ENCODE measurements at regions not wholly inside any gene's neighbourhood (a gene's known extent, or its start where the extent isn't known, plus 50 kb on each side); places are given as distances from the start of the nearest gene placed in this dataset.

GRCh38 chr20:12262747-12263146 lies 345.1 kb downstream of the BTBD3 start:
- TF ChIP-seq POLR2A (IDR thresholded peaks at IDR 0.05) = no peak
- TF ChIP-seq, protein P1, sequence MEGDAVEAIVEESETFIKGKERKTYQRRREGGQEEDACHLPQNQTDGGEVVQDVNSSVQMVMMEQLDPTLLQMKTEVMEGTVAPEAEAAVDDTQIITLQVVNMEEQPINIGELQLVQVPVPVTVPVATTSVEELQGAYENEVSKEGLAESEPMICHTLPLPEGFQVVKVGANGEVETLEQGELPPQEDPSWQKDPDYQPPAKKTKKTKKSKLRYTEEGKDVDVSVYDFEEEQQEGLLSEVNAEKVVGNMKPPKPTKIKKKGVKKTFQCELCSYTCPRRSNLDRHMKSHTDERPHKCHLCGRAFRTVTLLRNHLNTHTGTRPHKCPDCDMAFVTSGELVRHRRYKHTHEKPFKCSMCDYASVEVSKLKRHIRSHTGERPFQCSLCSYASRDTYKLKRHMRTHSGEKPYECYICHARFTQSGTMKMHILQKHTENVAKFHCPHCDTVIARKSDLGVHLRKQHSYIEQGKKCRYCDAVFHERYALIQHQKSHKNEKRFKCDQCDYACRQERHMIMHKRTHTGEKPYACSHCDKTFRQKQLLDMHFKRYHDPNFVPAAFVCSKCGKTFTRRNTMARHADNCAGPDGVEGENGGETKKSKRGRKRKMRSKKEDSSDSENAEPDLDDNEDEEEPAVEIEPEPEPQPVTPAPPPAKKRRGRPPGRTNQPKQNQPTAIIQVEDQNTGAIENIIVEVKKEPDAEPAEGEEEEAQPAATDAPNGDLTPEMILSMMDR (IDR thresholded peaks at IDR 0.05) = no peak
- Histone ChIP-seq H3K36me3 (no peaks in the 10 kb centered on the region), H3K4me3 (no peak overlapping the region), H3K4me1 (no peaks in the 10 kb centered on the region), H3K27me3 (no peaks in the 10 kb centered on the region), H3K9me3 (no peaks in the 10 kb centered on the region), H3K27ac (no peak overlapping the region)
- DNase-seq = no peak

GRCh38 chr20:12264711-12265110 lies 347.0 kb downstream of the BTBD3 start:
- DNase-seq = no peak
- no peak overlapping the region for H3K4me3 ChIP-seq
- H3K9me3 ChIP-seq = no peaks in the 10 kb centered on the region
- TF ChIP-seq, protein P1 (IDR thresholded peaks at IDR 0.05) = no peak
- TF ChIP-seq POLR2A (IDR thresholded peaks at IDR 0.05) = no peak
- no peak overlapping the region for H3K27ac ChIP-seq
- H3K4me1 ChIP-seq = no peaks in the 10 kb centered on the region
- H3K36me3 ChIP-seq = no peaks in the 10 kb centered on the region
- no peaks in the 10 kb centered on the region for H3K27me3 ChIP-seq

DNA sequence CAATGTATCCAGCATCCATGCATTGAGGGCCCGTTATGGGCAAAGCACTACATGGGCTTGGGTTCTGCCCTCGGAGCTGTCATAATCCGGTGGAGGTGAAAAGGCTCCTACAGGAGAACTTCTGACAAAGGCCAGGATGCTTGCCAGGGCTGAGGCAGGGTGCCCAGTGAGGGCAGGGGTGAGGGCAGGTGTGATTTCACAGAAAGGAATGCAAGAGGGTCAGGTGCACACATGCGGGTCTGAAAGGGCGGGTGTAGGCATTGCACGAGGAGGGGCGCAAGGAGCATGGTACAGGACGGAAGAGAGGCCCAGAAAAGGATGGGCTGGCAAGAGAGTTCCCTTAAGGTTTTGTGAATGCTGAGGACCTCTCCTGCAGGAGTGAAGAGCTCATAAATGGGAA lies 348.0 kb downstream of the BTBD3 start:
- no peaks in the 10 kb centered on the region for H3K9me3 ChIP-seq
- no peaks in the 10 kb centered on the region for H3K27me3 ChIP-seq
- H3K27ac ChIP-seq = no peak overlapping the region
- DNase-seq = no peak
- H3K36me3 ChIP-seq = no peaks in the 10 kb centered on the region
- TF ChIP-seq POLR2A (IDR thresholded peaks at IDR 0.05) = no peak
- TF ChIP-seq, protein P1 (IDR thresholded peaks at IDR 0.05) = no peak
- H3K4me1 ChIP-seq = no peaks in the 10 kb centered on the region
- no peak overlapping the region for H3K4me3 ChIP-seq

- H3K36me3 ChIP-seq = no peaks in the 10 kb centered on the region
- no peak for TF ChIP-seq POLR2A (IDR thresholded peaks at IDR 0.05)
- TF ChIP-seq, protein P1 (IDR thresholded peaks at IDR 0.05) = no peak
- no peaks in the 10 kb centered on the region for H3K27me3 ChIP-seq
These were observed 351.9 kb downstream of the BTBD3 start for GRCh38 chr20:12269579-12269978.

DNA sequence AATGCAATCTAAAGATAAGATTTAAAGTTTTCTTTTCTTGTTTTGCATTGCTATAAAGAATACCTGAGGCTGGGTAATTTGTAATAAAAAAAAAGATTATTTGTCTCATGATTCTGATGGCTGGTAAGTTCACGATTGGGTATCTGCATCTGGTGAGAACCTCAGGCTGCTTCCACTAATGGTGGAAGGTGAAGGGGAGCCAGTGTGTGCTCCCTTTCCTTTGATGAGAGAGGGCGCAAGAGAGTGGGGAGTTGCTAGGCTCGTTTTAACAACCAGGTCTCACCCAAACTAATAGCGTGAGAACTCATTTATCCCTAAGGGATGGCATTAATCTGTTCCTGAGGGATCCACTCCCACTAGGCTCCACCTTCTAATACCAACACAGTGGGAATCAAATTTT lies 353.2 kb downstream of the BTBD3 start:
- H3K9me3 ChIP-seq = no peaks in the 10 kb centered on the region
- TF ChIP-seq, protein P1 (IDR thresholded peaks at IDR 0.05) = no peak
- no peak for TF ChIP-seq POLR2A (IDR thresholded peaks at IDR 0.05)
- no peaks in the 10 kb centered on the region for H3K36me3 ChIP-seq
- no peak overlapping the region for H3K4me3 ChIP-seq
- no peak overlapping the region for H3K27ac ChIP-seq
- DNase-seq = no peak
- H3K27me3 ChIP-seq = no peaks in the 10 kb centered on the region
- no peaks in the 10 kb centered on the region for H3K4me1 ChIP-seq

More at GRCh38 chr20:12269579-12269978, 351.9 kb downstream of the BTBD3 start:
- Histone ChIP-seq H3K27ac (no peak overlapping the region), H3K9me3 (no peaks in the 10 kb centered on the region), H3K4me3 (no peak overlapping the region), H3K4me1 (no peaks in the 10 kb centered on the region)
- DNase-seq = no peak

DNA sequence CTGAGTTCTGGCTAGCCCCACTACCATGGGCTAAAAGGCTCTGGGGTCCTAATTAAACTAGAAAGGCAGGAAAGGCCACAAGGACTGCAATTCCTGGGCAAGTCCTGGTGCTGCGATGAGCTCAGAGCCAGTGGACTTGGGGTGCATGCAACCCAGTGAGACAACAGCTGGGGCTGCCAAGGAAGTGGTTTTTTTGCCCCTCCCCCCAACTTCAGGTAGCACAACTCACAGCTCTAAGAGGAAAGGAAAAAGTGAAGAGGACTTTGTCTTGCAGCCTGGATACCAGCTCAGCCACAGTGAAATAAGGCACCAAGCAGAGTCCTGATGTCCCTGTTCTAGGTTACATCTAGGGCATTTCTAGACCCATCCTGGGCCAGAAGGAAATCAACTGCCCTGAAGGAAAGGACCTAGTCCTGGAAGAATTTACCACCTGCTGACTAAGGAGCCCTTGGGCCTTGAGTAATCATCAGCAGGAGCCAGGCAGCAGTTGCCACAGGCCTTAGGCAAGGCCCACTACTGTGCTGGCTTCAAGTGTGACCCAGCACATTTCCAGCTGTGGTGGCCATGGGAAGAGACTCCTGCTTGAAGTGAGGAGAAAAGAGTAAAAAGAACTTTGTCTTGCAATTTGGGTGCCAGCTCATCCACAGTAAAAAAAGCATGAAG lies 358.4 kb downstream of the BTBD3 start:
- Histone ChIP-seq H3K27ac (no peak overlapping the region), H3K4me3 (no peak overlapping the region), H3K4me1 (no peaks in the 10 kb centered on the region), H3K27me3 (no peaks in the 10 kb centered on the region), H3K36me3 (no peaks in the 10 kb centered on the region), H3K9me3 (no peaks in the 10 kb centered on the region)
- no peak for DNase-seq
- TF ChIP-seq, protein P1 (IDR thresholded peaks at IDR 0.05) = no peak
- TF ChIP-seq POLR2A (IDR thresholded peaks at IDR 0.05) = no peak
